Inflammatory macrophage treated with lipopolysaccharide for 1 hour (primary cell): ENCODE measurements at regions not wholly inside any gene's neighbourhood (a gene's known extent, or its start where the extent isn't known, plus 50 kb on each side); places are given as distances from the start of the nearest gene placed in this dataset.

ENCODE experiments used
- DNase-seq, 2 donors: peaks; one replicate each; pipeline ENCODE4 v3.0.0-alpha.2; 2020 to 2022

DNA sequence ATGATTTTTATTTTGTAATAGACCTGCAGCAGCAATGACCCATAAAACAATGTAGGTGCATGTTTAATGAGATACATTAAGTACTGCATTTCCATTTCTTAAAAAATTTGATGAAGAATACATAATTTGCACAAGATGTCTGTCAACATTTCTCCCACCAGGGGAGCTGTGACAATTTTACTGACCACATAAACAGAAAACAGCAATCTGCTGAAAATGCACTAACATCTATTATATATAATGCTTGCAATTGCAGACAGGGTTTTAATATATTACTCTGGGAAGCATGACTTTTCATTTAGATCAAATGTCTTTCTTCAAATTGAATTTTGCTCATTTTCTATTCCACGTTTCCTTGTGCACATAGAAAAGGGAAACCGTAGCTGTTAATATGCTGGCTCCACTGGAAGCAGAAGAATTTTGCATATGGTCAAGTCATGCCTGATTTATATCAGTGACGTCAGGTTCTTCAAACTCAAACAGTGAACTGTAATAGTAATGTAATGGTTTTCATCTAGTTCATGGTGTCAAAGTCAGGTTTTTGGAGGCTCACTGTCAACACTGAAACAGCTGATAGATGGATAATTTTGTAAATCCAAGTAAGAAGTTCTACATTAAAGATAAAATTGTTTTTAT is 79.8 kb upstream of the IGF1R start:
- DNase-seq = no peak

DNA sequence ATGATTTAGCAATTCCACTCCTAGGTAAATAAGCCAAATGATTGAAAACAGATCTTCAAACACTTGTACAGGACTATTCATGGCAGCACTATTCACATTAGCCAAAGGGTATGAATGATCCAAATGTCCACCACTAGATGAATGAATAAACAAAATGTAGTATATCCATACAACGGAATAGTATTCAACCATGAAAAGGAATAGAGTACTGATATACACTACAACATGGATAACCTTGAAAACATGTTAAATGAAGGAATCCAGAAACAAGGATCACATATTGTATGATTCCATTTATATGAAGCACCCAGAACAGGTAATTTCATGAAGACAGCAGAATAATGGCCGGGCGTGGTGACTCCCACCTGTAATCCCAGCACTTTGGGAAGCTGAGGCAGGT is 78.2 kb upstream of the IGF1R start:
- DNase-seq = no peak

DNA sequence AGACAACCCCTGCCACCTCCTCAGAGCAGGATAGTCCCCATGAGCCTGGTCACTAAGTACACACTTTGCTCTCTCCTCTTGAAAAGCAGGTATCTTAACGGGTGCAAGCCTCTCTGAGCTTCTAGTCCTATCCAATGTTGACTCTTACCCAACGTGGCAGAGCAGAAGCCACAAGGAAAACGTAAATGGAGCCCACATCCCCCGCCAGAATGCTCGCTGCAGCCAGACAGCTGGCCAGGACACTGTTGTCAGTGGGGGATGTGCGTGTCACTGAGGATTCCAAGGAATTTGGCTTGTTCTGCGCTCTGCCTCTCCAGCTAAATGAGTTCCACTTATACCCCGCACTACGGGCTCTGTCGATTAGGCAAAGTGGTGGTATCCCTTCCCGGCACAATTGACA is 67.8 kb upstream of the IGF1R start:
- no peak for DNase-seq

DNA sequence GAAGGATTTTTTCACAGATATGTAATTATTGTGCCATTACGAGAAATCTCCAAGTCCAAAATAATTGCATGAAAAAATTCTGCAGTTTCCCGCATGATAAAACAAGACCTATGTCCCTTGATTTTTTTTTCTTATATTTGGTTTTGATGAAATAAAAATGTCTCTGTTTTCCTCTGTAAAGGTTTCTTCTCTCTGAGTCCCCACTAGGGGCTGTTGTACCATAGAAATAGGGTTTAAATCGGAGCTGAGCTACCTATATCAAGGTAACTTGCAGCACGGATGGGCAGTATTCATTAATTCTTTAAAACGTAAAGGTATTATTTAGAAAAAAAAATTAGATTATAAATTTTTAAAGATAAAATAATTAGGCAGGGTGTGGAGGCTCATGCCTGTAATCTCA is 66.6 kb upstream of the IGF1R start:
- no peak for DNase-seq

DNA sequence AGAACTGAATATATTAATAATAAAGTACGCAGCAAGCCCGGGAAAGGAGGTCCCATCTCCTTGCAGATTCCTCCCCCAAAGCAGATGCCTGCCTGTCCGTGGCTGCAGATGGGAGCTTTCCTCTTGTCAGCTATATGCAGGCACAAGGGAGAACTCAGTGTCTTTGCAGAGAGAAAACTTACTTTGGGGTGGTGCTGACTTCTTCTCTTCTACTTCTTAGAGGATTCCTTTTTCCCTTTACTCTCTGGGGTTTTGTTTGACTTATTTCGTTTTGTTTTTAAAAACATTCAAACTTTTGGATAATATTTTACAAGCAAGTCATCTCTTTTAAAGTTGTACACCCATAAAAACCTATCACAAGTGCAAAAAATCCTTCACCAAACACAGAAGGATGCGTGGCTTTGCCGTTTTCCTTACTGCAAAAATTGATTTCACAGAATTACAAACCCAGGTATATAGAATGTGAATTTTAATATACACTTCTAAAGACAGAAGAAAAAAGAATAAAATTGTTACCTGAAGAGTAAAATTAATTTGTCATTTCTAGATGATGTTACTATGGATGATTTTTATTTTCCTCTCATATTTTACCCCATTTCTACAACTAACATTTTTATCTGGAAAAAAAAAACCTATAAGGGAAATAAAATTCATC is 65.3 kb upstream of the IGF1R start:
- DNase-seq = no peak

DNA sequence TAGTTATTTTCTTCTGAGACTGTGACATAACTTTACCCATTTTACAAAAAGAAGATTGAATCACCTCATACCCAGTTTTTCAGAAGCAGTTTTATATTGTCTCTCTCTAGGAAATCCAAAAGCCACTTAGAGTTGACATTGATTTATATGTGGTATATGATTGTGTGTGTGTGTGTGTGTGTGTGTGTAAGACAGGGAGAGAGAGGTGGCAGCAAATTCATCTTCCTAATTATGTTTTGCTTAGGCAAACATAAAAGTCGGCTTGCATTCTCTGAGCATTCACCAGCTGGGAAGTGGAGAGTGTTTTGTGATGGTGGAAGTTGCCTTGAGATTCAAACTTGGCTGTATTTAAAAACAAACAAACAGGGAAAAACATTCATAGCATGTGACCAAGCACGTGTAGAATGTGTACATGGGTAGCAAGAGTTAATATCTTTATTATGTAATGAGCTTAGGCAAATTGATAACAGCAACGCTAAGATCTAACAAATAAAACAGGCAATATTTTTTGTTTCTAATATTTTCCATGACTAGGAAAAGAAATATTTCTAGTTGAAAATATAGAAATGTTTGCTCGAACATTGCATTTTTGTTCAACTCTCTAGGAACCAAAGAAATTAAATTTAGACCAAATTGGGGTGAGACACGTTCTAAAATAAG is 64.4 kb upstream of the IGF1R start:
- DNase-seq = no peak

DNA sequence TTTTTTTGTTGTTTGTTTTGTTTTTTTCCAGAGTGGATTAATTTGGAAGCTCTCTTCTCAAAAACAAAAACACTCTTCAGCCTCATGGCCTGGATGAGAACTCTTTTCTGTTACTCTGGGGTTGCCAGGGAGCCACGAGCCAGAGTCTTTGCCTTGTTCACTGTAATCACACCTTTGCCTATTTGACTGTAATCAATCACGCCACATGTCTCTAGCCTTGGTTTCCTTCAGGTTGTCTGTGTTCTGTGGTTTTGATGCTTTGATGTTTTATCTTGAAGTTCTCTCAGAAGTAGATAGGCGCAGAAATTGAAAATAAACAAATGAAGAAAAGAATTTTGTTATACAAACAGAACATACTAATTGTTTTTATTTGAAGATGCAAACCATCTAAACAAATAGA is 62.3 kb upstream of the IGF1R start:
- no peak for DNase-seq

DNA sequence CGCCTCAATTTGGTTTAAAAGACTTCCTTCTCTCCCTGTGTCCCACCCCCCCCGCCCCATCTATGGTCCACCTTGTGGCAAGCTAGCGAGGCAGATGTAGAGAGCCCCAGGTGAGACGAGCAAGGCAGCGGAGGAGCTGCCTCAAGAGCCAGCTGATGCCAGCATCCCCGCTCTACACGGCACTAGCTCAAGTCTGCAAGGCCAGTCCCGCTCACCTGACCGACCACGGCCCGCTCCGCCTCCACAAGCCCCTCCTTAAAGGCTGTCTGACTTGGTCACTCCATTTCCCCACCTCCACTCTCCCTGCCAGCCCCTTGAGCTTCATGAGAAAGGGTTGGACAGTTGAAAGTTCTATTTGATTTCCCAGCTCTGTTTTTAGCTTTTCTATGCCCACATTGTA is 56.2 kb upstream of the IGF1R start:
- no peak for DNase-seq

DNA sequence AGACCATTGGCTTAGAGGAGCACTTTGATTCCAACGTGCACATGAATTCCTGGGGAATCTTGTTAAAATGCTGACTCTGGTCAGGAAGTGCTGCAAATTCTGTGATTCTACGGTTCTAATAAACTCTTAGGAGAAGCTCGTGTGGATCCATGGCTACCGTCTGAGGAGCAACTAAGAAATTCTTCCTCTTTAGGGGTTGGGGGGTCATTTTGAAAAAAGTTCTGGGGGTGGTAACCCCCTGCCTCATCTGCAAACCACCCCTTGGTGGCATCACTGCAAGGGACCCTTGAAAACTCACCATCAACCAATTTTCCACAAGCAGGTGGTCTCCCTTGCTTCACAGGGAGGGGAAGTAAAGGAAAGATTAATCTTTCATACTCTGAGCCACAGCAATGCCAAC is 52.2 kb upstream of the IGF1R start:
- no peak for DNase-seq

DNA sequence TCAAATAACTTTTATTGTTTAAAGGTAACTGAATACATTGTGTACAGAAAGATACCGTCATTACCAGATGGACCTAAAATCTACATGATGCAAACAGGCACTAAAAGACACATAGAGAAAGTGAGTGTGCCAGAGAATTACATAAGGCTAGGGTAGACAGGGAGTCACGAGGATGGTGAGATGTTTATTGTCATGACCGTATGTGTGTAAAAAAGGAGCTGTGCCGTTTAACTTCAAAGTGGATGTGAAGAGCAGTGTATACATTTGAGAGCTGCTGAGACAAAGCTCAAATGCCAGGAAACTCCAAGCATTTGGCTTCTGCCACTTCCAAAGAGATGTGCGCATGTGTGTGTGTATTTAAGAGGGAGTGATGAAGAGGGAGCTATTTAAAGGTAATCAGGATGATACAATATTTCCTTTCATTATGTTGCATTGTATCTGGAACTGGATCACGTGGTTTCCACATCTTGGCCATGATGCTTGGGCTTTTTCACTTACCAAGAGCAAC is 51.4 kb upstream of the IGF1R start:
- DNase-seq = no peak

DNA sequence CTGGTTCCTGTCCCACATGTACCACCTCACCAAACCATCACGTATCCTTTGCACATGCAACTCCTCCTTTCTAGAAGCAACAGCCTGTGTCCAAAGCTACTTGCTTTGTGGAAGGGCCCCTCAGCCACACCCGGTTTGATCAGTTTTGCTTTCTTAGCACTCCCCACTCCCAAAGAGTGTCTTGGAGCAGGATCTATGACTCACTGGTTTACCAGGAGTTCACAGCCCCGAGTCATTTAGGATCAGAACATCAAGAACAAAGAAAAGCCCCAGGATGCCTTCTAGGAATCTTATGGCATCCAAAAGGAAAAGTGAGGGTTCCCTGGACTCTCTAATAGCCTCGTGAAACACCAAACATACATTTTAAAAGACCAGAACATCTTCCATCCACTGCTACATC is 50.7 kb upstream of the IGF1R start:
- DNase-seq = no peak
